ENCODE measurements at regions not wholly inside any gene's neighbourhood (a gene's known extent, or its start where the extent isn't known, plus 50 kb on each side); places are given as distances from the start of the nearest gene placed in this dataset.

- TF ChIP-seq CTCF (IDR thresholded peaks at IDR 0.05) (no peak), POLR2AphosphoS5 (IDR thresholded peaks at IDR 0.05) (no peak)
These were observed 147.0 kb downstream of the FOXA2 start for GRCh38 chr20:22437354-22437753.

All from sigmoid colon (tissue), 4 donors.